ENCODE measurements at regions not wholly inside any gene's neighbourhood (a gene's known extent, or its start where the extent isn't known, plus 50 kb on each side); places are given as distances from the start of the nearest gene placed in this dataset.

DNA sequence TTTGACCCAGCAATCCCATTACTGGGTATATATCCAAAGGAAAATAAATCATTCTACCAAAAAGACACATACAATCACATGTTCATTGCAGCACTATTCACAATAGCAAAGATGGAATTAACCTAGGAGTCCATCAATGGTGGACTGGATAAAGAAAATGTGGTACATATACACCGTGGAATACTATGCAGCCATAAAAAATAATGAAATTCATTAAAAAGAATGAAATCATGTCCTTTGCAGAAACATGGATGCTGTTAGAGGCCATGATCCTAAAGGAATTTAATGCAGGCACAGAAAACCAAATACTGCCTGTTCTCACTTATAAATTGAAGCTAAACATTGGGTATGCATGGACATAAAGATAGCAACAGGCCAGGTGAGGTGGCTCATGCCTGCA is 61.9 kb upstream of the BMP6 start:
- Histone ChIP-seq H3K27me3 (ENCODE audit: control insufficient read depth, insufficient read depth, low read length) (no peaks in the 10 kb centered on the region), H3K27ac (ENCODE audit: low read depth, low read length) (no peak overlapping the region), H3K4me1 (ENCODE audit: control insufficient read depth, insufficient read depth, low read length) (no peaks in the 10 kb centered on the region), H3K36me3 (ENCODE audit: control insufficient read depth, insufficient read depth, low read length) (no peaks in the 10 kb centered on the region), H3K9ac (ENCODE audit: low read length) (no peak overlapping the region), H3K4me3 (ENCODE audit: low read length) (no peak overlapping the region)

DNA sequence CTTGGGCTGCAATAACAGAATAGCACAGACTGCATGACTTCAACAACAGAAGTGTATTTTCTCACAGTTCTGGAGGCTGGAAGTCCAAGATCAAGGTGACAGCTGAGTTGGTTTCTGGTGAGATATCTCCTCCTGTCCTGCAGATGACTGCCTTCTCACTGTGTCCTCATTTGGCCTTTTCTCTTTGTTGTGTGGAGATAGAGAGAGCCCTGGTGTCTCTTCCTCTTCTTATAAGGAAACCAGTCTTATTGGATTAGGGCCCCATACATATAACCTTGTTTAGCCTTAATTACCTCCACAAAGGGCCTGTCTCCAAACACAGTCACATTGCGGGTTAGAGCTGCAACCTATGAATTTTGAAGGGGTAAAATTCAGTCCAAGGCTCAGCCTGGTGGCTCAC is 57.0 kb upstream of the BMP6 start:
- Histone ChIP-seq H3K36me3 (ENCODE audit: control insufficient read depth, insufficient read depth, low read length) (no peaks in the 10 kb centered on the region), H3K4me1 (ENCODE audit: control insufficient read depth, insufficient read depth, low read length) (no peaks in the 10 kb centered on the region), H3K4me3 (ENCODE audit: low read length) (no peak overlapping the region), H3K9ac (ENCODE audit: low read length) (no peak overlapping the region), H3K27ac (ENCODE audit: low read depth, low read length) (no peak overlapping the region), H3K27me3 (ENCODE audit: control insufficient read depth, insufficient read depth, low read length) (no peaks in the 10 kb centered on the region)

DNA sequence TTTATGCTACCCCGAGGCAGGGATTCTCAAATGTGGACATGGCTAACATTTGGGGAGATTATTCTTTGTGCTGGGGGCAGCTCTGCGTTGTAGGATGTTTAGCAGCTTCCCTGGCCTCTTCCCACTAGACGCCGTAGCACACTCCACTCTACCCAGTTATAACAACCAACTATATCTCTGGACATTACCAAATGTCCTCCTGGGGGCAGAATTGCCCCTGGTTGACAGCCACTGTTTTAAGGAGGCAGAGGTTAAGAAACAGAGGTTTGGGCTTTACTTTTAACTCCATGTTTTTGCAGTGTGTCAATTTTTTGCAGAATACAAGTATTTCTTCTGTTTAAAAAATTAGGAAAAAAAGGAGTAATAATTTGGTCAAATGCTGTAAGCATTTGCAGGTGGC is 56.2 kb upstream of the BMP6 start:
- no peaks in the 10 kb centered on the region for H3K4me1 ChIP-seq (ENCODE audit: control insufficient read depth, insufficient read depth, low read length)
- no peak overlapping the region for H3K4me3 ChIP-seq (ENCODE audit: low read length)
- no peak overlapping the region for H3K9ac ChIP-seq (ENCODE audit: low read length)
- no peaks in the 10 kb centered on the region for H3K36me3 ChIP-seq (ENCODE audit: control insufficient read depth, insufficient read depth, low read length)
- no peak overlapping the region for H3K27ac ChIP-seq (ENCODE audit: low read depth, low read length)
- no peaks in the 10 kb centered on the region for H3K27me3 ChIP-seq (ENCODE audit: control insufficient read depth, insufficient read depth, low read length)

DNA sequence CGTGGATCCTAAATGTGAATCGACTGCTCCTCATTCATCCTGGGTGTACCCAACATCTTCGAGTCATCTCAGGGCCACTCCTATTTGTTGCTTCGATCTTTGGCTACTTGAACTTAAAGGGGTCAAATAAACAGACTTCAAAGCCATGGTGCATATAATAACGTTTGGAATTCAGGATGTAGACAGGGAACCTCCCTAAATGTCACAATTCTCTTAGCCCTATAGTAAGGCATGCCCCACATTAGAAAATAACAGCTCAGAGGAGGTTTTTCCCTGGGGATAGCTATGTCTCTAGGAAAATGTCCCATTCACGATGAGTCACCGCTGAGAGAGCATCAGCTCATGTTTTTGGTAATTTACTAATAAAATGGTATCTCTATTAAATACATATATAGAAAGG is 54.8 kb upstream of the BMP6 start:
- H3K9ac ChIP-seq (ENCODE audit: low read length) = no peak overlapping the region
- no peaks in the 10 kb centered on the region for H3K27me3 ChIP-seq (ENCODE audit: control insufficient read depth, insufficient read depth, low read length)
- no peak overlapping the region for H3K4me3 ChIP-seq (ENCODE audit: low read length)
- H3K36me3 ChIP-seq (ENCODE audit: control insufficient read depth, insufficient read depth, low read length) = no peaks in the 10 kb centered on the region
- H3K4me1 ChIP-seq (ENCODE audit: control insufficient read depth, insufficient read depth, low read length) = no peaks in the 10 kb centered on the region
- no peak overlapping the region for H3K27ac ChIP-seq (ENCODE audit: low read depth, low read length)

DNA sequence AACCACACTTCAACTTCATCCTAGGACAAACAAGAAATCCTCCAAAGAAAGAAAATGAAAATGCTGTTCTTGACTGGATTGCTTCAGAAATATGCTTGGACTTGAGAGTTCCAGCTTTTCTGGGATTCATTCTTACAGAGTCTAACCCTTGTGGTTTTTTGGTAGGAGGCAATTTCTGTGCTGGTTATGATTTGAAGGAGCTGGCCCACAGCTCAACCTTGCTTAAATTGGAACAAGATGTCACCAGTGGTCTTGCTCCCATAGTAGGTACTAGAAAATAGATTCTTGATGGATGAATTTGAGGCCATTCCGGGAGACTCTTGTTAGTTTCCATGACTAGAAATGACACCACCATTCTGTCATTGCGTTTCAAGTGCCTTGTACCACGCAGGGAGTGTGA is 54.3 kb upstream of the BMP6 start:
- no peaks in the 10 kb centered on the region for H3K27me3 ChIP-seq (ENCODE audit: control insufficient read depth, insufficient read depth, low read length)
- H3K9ac ChIP-seq (ENCODE audit: low read length) = no peak overlapping the region
- no peak overlapping the region for H3K4me3 ChIP-seq (ENCODE audit: low read length)
- H3K4me1 ChIP-seq (ENCODE audit: control insufficient read depth, insufficient read depth, low read length) = no peaks in the 10 kb centered on the region
- no peaks in the 10 kb centered on the region for H3K36me3 ChIP-seq (ENCODE audit: control insufficient read depth, insufficient read depth, low read length)
- no peak overlapping the region for H3K27ac ChIP-seq (ENCODE audit: low read depth, low read length)

DNA sequence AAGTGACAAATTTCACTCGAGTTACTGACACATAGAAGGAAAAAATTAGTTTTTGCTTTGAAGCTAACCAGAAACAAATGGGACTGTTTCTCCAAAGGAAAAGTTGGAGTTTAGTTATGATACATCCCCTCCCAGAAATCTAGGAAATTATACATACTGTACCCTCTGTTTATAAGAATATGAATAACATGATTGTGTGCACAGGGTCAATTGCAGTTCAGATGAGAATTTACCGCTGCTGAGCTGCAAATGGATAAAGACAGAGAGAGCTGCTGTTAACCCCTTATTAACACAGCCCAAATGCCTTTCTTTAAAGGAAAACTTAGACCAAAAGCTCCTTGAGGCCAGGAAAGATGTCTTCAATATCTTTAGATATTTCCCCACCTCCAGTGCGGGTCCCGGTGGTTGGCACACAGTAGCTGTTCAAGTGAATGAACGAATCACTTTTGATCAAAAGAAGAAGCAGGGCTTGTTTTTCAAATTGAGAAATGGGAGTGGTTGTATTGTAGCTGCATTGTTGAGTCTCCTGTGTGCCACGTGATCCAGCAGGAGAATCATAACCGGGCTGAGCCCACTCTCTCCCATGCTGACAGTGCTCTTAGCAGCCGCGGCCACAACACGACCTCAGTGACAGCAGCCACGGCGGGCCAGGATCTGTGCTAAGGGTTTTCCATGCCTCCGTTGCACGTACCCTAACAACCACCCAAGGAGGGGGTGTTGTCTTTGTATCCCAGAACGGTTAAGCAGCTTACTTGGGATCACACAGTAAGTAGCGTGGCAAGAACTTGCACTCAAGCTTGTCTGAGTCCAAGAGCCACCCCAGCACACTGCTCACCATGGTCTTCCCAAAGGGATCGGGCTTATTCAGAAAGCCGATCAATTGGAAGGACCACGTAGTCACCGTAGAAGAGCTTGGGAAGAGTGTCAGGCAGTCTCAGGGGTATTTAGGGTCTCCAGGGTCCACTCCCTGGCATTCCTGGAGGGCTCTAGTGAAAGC is 53.5 kb upstream of the BMP6 start:
- Histone ChIP-seq H3K4me1 (ENCODE audit: control insufficient read depth, insufficient read depth, low read length) (no peaks in the 10 kb centered on the region), H3K27ac (ENCODE audit: low read depth, low read length) (peak overlapping the region; percentile 10), H3K27me3 (ENCODE audit: control insufficient read depth, insufficient read depth, low read length) (no peaks in the 10 kb centered on the region), H3K9ac (ENCODE audit: low read length) (no peak overlapping the region), H3K4me3 (ENCODE audit: low read length) (peak overlapping the region; percentile 31), H3K36me3 (ENCODE audit: control insufficient read depth, insufficient read depth, low read length) (no peaks in the 10 kb centered on the region)

DNA sequence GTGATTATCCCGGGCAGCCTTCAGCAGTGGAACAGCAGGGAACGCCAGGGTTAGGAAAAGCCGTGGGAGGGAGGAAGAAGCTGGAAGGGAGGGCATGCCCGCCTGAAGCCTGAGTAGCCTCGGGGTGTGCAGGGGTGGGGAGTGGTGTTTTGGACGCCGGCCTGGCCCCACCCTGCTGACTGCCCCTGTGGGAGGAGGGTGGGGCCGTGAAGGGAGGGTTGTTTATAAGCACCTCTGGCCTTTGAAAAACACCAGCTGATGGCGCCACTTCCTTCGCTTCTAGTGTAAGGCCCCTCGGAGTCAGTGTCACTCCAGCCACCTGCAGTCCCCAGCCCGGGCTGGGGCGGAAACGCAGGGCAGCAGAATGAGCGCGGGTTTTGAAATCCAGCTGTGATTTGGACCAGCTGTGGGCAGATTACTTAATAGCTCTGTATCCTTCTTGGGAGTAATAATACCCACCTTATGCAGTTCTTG is 52.8 kb upstream of the BMP6 start:
- Histone ChIP-seq H3K9ac (ENCODE audit: low read length) (no peak overlapping the region), H3K4me1 (ENCODE audit: control insufficient read depth, insufficient read depth, low read length) (no peaks in the 10 kb centered on the region), H3K36me3 (ENCODE audit: control insufficient read depth, insufficient read depth, low read length) (no peaks in the 10 kb centered on the region), H3K27me3 (ENCODE audit: control insufficient read depth, insufficient read depth, low read length) (no peaks in the 10 kb centered on the region), H3K27ac (ENCODE audit: low read depth, low read length) (peak overlapping the region; percentile 10), H3K4me3 (ENCODE audit: low read length) (peak overlapping the region; percentile 31)

DNA sequence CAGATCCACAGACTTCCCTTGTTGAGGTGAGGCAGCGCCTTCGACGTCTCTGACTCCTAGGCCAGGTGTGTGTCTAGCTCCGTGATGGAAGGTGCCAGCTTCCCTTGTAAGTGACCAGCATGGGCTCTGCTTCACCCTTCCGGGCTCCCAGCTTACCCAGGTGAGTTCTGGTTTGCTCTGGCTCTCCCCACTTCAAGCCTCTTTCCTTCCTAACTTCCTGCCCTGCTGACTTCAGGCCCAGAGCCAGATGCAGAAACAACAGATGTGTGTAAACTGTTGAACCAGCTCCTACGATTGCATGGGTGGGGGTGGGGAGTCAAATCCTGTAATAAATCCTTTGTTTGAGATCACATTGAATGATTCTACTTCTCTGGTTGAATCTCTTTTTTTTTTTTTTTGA is 51.6 kb upstream of the BMP6 start:
- Histone ChIP-seq H3K4me3 (ENCODE audit: low read length) (no peak overlapping the region), H3K36me3 (ENCODE audit: control insufficient read depth, insufficient read depth, low read length) (no peaks in the 10 kb centered on the region), H3K27ac (ENCODE audit: low read depth, low read length) (no peak overlapping the region), H3K9ac (ENCODE audit: low read length) (no peak overlapping the region), H3K4me1 (ENCODE audit: control insufficient read depth, insufficient read depth, low read length) (no peaks in the 10 kb centered on the region), H3K27me3 (ENCODE audit: control insufficient read depth, insufficient read depth, low read length) (no peaks in the 10 kb centered on the region)

DNA sequence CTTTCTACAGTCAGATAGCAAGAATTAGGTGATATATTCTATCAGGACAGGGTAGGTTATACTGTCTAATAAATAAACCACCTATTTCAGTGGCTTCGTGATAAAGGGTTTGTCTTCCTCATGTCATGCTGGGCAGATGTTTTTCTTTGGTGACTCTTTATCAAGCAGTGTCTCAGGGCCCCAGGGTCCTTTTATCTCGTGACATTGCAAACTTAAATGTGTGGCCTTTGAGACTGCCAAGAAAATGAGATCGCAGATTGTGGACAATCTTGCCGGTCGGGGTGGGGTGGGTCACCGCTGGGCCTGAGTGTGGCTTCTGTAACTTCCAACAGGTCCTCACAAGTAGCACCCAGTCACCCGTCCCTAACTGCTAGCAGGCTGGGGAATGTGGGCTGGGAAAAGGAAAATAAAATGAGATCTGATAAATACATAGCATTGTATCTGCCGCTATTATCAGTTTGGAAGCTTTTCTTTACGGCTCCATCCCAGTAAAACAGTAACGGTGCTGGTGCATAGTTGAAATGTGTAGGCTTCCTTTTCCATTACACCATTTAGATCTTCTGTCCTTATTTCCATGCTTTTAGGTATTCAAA is 50.5 kb upstream of the BMP6 start:
- no peaks in the 10 kb centered on the region for H3K4me1 ChIP-seq (ENCODE audit: control insufficient read depth, insufficient read depth, low read length)
- no peaks in the 10 kb centered on the region for H3K27me3 ChIP-seq (ENCODE audit: control insufficient read depth, insufficient read depth, low read length)

More for the DNA sequence above, 50.5 kb upstream of the BMP6 start:
- no peak overlapping the region for H3K9ac ChIP-seq (ENCODE audit: low read length)
- no peak overlapping the region for H3K27ac ChIP-seq (ENCODE audit: low read depth, low read length)
- no peak overlapping the region for H3K4me3 ChIP-seq (ENCODE audit: low read length)
- no peaks in the 10 kb centered on the region for H3K36me3 ChIP-seq (ENCODE audit: control insufficient read depth, insufficient read depth, low read length)
